Activated naive CD4-positive, alpha-beta T cell treated with anti-CD3 and anti-CD28 coated beads, Interleukin-2, amount 10 ng/mL, durations not matched to agents 7 days and 5 days (primary cell): ENCODE measurements at regions not wholly inside any gene's neighbourhood (a gene's known extent, or its start where the extent isn't known, plus 50 kb on each side); places are given as distances from the start of the nearest gene placed in this dataset.

Experiments
- CTCF ChIA-PET: fragments of 350-600 bp; sonication (Branson Sonifier 250); formaldehyde crosslinking; loops from one replicate; lab custom pipeline; 2021; ENCODE audit warnings: antibody characterized with exemption; lab: Charles Lee
- DNase-seq: peaks from one replicate; pipeline ENCODE4 v3.0.0-alpha.2; 2020
- H3K27ac Mint-ChIP-seq: one replicate; pipeline ENCODE4 v1.8.0; 2021; ENCODE audit warnings: mild to moderate bottlenecking, moderate library complexity, mixed read lengths
- H3K27me3 Mint-ChIP-seq: one replicate; pipeline ENCODE4 v1.8.0; 2021; ENCODE audit warnings: mild to moderate bottlenecking, mixed read lengths
- H3K36me3 Mint-ChIP-seq: one replicate; pipeline ENCODE4 v1.8.0; 2021; ENCODE audit warnings: mixed read lengths
- H3K4me1 Mint-ChIP-seq: one replicate; pipeline ENCODE4 v1.8.0; 2021; ENCODE audit warnings: mixed read lengths
- H3K4me3 Mint-ChIP-seq: one replicate; pipeline ENCODE4 v1.8.0; 2021; ENCODE audit warnings: mild to moderate bottlenecking, moderate library complexity, mixed read lengths
- H3K9me3 Mint-ChIP-seq: one replicate; pipeline ENCODE4 v1.8.0; 2021; ENCODE audit warnings: mixed read lengths

GRCh38 chr2:134152045-134153010 lies 101.5 kb upstream of the MGAT5 start:
- CTCF ChIA-PET, result no interaction called here

GRCh38 chr2:134153294-134153880 lies 100.5 kb upstream of the MGAT5 start:
- no peak for DNase-seq
- Mint-ChIP-seq H3K9me3 (no peaks in the 10 kb centered on the region), H3K4me3 (no peak overlapping the region), H3K27me3 (no peaks in the 10 kb centered on the region), H3K36me3 (peaks cover 11% of the 10 kb centered on the region), H3K4me1 (no peaks in the 10 kb centered on the region), H3K27ac (no peak overlapping the region)
- CTCF ChIA-PET, result no interaction called here

More at GRCh38 chr2:134152045-134153010, 101.5 kb upstream of the MGAT5 start:
- H3K4me3 Mint-ChIP-seq, result no peak overlapping the region
- H3K9me3 Mint-ChIP-seq, result no peaks in the 10 kb centered on the region
- H3K27ac Mint-ChIP-seq, result peak overlapping the region; percentile 19
- DNase-seq, result no peak
- no peaks in the 10 kb centered on the region for H3K4me1 Mint-ChIP-seq
- H3K36me3 Mint-ChIP-seq, result peaks cover 11% of the 10 kb centered on the region
- H3K27me3 Mint-ChIP-seq, result no peaks in the 10 kb centered on the region

DNA sequence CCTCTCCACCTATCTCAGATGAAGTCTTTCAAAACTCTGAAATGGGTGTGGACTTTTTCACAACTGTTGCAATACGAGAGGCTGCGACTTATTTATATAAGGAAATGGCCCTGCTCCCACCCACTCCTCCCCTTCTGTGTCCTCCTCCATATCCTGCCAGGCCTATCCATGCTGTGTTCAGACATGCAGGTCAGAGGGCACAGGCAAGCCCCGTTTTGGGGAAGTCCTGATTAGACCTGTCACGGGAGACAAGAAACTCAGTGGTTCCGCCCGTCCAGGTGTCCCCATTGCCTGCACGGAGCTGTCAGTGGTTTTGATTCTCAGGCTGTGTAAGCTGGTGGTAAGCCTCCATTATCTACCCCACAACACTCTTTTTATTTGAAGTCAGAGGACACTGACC lies 99.6 kb upstream of the MGAT5 start:
- H3K36me3 Mint-ChIP-seq, result peaks cover 11% of the 10 kb centered on the region
- no peaks in the 10 kb centered on the region for H3K9me3 Mint-ChIP-seq
- no peaks in the 10 kb centered on the region for H3K4me1 Mint-ChIP-seq
- no peak for DNase-seq
- no peak overlapping the region for H3K27ac Mint-ChIP-seq
- CTCF ChIA-PET, result no interaction called here
- H3K27me3 Mint-ChIP-seq, result no peaks in the 10 kb centered on the region
- no peak overlapping the region for H3K4me3 Mint-ChIP-seq

GRCh38 chr2:134155134-134155533 lies 98.7 kb upstream of the MGAT5 start:
- H3K9me3 Mint-ChIP-seq, result no peaks in the 10 kb centered on the region
- H3K27me3 Mint-ChIP-seq, result no peaks in the 10 kb centered on the region
- H3K36me3 Mint-ChIP-seq, result peaks cover 11% of the 10 kb centered on the region
- H3K4me3 Mint-ChIP-seq, result no peak overlapping the region
- no peak for DNase-seq
- H3K27ac Mint-ChIP-seq, result no peak overlapping the region
- H3K4me1 Mint-ChIP-seq, result no peaks in the 10 kb centered on the region
- CTCF ChIA-PET, result no interaction called here

- CTCF ChIA-PET, result interaction anchor here (1.2 kb wide), 1 partner anchor 9 kb away, joined by 4 read pairs; no protein-coding TSS in a partner anchor
- no peak overlapping the region for H3K27ac Mint-ChIP-seq
- peaks cover 23% of the 10 kb centered on the region for H3K4me1 Mint-ChIP-seq
Measured at GRCh38 chr2:134158295-134158694, 95.6 kb upstream of the MGAT5 start.

DNA sequence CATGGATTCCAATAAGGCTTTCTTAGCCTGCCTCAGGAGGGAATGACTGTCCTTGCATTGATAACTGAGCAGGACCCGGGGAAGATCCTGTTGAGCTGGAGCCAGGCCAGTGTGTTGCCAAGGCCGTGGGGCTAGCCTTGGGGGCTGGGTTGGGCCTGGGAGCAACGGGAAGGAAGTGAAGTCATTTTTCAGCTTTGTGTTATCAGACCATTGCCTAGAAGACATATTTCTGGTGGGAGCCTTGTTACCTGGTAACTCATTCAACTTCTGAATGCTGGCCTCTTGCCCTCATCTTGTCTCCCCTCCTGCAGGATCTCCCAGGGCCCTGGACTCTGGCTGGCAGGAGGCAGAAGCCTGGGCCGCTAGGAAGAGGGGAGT lies 92.7 kb upstream of the MGAT5 start:
- CTCF ChIA-PET, result interaction anchor here (1.2 kb wide), 1 partner anchor 41 kb away, joined by 3 read pairs; no protein-coding TSS in a partner anchor
- Mint-ChIP-seq H3K9me3 (no peaks in the 10 kb centered on the region), H3K4me1 (peaks cover 34% of the 10 kb centered on the region), H3K36me3 (peaks cover 5% of the 10 kb centered on the region), H3K4me3 (no peak overlapping the region), H3K27me3 (no peaks in the 10 kb centered on the region), H3K27ac (no peak overlapping the region)
- no peak for DNase-seq

More at GRCh38 chr2:134158295-134158694, 95.6 kb upstream of the MGAT5 start:
- H3K4me3 Mint-ChIP-seq, result no peak overlapping the region
- DNase-seq, result no peak
- H3K9me3 Mint-ChIP-seq, result no peaks in the 10 kb centered on the region
- peaks cover 2% of the 10 kb centered on the region for H3K36me3 Mint-ChIP-seq
- H3K27me3 Mint-ChIP-seq, result no peaks in the 10 kb centered on the region

DNA sequence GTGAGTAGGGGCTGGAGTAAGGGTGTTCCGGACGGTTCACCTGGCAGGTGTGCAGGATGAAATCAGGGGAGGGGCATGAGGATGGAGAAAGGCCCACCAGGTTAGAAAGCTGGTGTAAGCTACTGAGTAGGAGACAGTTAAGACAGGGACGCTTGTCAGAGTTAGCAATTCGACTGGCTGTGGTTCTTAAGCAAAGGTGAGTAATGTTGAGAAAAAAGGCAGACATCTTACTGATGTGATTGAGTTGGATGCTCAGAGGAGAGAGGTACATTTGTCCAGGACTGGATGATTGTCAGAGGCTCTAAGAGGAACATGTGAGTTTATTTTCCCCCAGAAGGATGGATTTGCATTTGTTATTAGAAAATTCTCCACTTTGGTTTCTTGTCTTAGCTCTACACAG lies 90.5 kb upstream of the MGAT5 start:
- H3K4me3 Mint-ChIP-seq, result no peak overlapping the region
- H3K27ac Mint-ChIP-seq, result no peak overlapping the region
- no peaks in the 10 kb centered on the region for H3K27me3 Mint-ChIP-seq
- no peak for DNase-seq
- CTCF ChIA-PET, result no interaction called here
- no peaks in the 10 kb centered on the region for H3K9me3 Mint-ChIP-seq
- peaks cover 38% of the 10 kb centered on the region for H3K4me1 Mint-ChIP-seq
- H3K36me3 Mint-ChIP-seq, result peaks cover 5% of the 10 kb centered on the region

DNA sequence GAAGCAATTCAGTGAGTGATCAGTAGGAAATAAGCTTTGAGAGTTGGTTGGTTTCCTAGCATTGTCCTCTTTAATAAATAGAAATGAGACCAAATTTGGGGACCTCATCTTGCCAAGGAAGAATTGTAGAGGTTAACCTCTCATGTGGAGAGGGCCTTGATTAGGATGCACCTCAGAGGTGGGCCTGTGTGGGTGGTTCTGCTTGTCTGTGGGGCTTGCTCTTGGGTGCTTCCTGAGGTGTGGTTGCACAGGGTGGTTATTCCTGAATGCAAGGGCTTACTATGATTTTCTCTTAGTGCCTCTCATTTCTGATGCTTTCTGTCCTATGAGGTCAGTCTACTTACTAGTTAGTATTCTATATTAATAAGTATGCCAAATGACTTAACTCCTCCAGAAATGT lies 89.6 kb upstream of the MGAT5 start:
- CTCF ChIA-PET, result no interaction called here
- H3K4me1 Mint-ChIP-seq, result peaks cover 39% of the 10 kb centered on the region
- H3K9me3 Mint-ChIP-seq, result no peaks in the 10 kb centered on the region
- DNase-seq, result no peak
- no peak overlapping the region for H3K27ac Mint-ChIP-seq
- no peak overlapping the region for H3K4me3 Mint-ChIP-seq
- H3K27me3 Mint-ChIP-seq, result no peaks in the 10 kb centered on the region
- H3K36me3 Mint-ChIP-seq, result peaks cover 5% of the 10 kb centered on the region

DNA sequence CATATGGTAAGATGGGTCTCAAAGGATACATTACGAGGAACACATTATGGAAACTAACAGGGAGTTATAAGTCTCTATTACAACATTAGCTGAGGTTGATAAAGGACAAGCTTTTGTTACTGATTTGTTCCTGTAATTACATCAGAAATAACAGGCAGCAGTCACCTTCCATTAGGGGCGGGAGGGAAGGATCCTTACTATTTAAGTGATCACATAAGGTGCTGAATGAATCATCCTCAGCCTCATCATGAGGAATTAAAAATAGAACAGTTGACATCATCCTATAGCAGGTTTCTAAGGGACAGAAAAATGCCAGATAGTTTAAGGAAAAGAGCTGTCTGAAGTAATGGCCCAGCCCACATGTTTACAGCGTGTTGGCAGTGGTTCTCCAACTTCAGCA lies 86.9 kb upstream of the MGAT5 start:
- H3K4me3 Mint-ChIP-seq, result no peak overlapping the region
- H3K27ac Mint-ChIP-seq, result no peak overlapping the region
- CTCF ChIA-PET, result no interaction called here
- no peaks in the 10 kb centered on the region for H3K9me3 Mint-ChIP-seq
- H3K27me3 Mint-ChIP-seq, result no peaks in the 10 kb centered on the region
- peaks cover 6% of the 10 kb centered on the region for H3K36me3 Mint-ChIP-seq
- H3K4me1 Mint-ChIP-seq, result peaks cover 33% of the 10 kb centered on the region
- DNase-seq, result no peak

- H3K9me3 Mint-ChIP-seq, result no peaks in the 10 kb centered on the region
- no peak overlapping the region for H3K27ac Mint-ChIP-seq
- H3K4me1 Mint-ChIP-seq, result peaks cover 24% of the 10 kb centered on the region
- no peaks in the 10 kb centered on the region for H3K27me3 Mint-ChIP-seq
- DNase-seq, result no peak
- CTCF ChIA-PET, result no interaction called here
- H3K36me3 Mint-ChIP-seq, result peaks cover 6% of the 10 kb centered on the region
- H3K4me3 Mint-ChIP-seq, result no peak overlapping the region
Measured at GRCh38 chr2:134169788-134170187, 84.1 kb upstream of the MGAT5 start.

GRCh38 chr2:134170294-134170693 lies 83.6 kb upstream of the MGAT5 start:
- CTCF ChIA-PET, result no interaction called here
- Mint-ChIP-seq H3K4me1 (peaks cover 24% of the 10 kb centered on the region), H3K9me3 (no peaks in the 10 kb centered on the region), H3K4me3 (no peak overlapping the region), H3K36me3 (peaks cover 6% of the 10 kb centered on the region), H3K27ac (no peak overlapping the region), H3K27me3 (no peaks in the 10 kb centered on the region)
- DNase-seq, result no peak

GRCh38 chr2:134170700-134171099 lies 83.2 kb upstream of the MGAT5 start:
- Mint-ChIP-seq H3K9me3 (no peaks in the 10 kb centered on the region), H3K4me1 (peaks cover 24% of the 10 kb centered on the region), H3K4me3 (no peak overlapping the region), H3K27me3 (no peaks in the 10 kb centered on the region), H3K27ac (no peak overlapping the region), H3K36me3 (peaks cover 6% of the 10 kb centered on the region)
- CTCF ChIA-PET, result no interaction called here
- DNase-seq, result no peak

- Mint-ChIP-seq H3K27ac (no peak overlapping the region), H3K36me3 (peaks cover 5% of the 10 kb centered on the region), H3K9me3 (no peaks in the 10 kb centered on the region), H3K4me1 (peaks cover 34% of the 10 kb centered on the region), H3K27me3 (no peaks in the 10 kb centered on the region), H3K4me3 (no peak overlapping the region)
- CTCF ChIA-PET, result no interaction called here
- no peak for DNase-seq
Measured at GRCh38 chr2:134173338-134174016, 80.4 kb upstream of the MGAT5 start.

- CTCF ChIA-PET, result no interaction called here
- peaks cover 41% of the 10 kb centered on the region for H3K4me1 Mint-ChIP-seq
- no peak overlapping the region for H3K4me3 Mint-ChIP-seq
- no peak for DNase-seq
- no peaks in the 10 kb centered on the region for H3K9me3 Mint-ChIP-seq
- H3K27me3 Mint-ChIP-seq, result no peaks in the 10 kb centered on the region
- peaks cover 6% of the 10 kb centered on the region for H3K36me3 Mint-ChIP-seq
- no peak overlapping the region for H3K27ac Mint-ChIP-seq
Measured at GRCh38 chr2:134174711-134175110, 79.2 kb upstream of the MGAT5 start.
